DMS53 (cell line): ENCODE measurements at regions not wholly inside any gene's neighbourhood (a gene's known extent, or its start where the extent isn't known, plus 50 kb on each side); places are given as distances from the start of the nearest gene placed in this dataset.

Experiments
- DNase-seq: peaks from one replicate; lab custom pipeline; 2025; lab: John Stamatoyannopoulos, UW

DNA sequence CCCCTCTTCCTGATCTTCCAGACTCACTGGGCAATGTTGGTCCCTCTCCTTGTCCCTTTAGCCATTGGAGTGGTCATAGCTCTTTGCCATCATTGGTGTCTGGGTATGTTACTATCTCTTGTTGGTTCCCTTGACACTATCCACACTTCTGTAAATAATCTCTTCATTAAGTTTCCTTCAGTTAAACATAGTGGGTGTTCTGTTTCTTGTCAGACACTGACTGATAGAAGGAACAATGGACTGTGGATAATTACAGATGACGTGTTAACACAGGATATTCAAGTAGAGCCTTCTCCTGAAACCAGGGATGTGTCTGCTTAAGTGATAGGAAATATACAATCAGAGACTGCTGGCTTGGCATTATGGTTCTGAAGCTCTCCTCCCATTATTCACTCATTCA is 458.3 kb upstream of the USP24 start:
- no peak for DNase-seq

GRCh38 chr1:55670331-55671082 is 455.3 kb upstream of the USP24 start:
- no peak for DNase-seq

DNA sequence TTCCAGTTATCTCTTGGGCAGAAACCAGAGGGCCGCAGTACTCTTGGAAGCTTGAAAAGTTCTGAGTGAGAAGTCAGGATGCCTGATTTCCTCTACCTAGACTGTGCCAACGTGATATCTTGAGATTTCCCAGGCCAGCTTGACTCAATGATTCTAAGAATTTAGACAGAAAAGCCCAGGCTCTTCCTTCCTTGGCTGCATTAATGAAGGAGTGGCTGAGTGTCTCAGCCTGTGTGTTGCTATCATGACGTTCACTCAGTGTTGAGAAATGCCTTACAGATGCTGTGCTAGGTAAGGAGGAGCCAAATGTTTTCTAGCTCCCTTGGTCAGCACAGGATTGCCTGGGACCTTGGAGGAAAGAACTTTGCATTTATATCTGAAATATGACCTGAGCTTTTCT is 454.1 kb upstream of the USP24 start:
- DNase-seq = no peak

DNA sequence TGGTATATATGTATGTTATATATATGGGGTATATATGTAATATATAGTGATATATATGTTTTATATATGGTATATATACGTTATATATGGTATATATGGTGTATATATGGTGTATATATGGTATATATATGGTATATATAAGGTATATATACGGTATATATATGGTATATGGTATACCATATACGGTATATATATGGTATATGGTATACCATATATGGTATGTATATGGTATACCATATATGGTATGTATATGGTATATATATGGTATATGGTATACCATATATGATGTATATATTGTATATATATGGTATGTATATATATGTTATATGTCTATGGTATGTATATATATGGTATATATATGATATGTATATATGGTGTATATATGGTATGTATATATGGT is 447.7 kb upstream of the USP24 start:
- DNase-seq = no peak

GRCh38 chr1:55658917-55659316 is 443.8 kb upstream of the USP24 start:
- no peak for DNase-seq

- no peak for DNase-seq
These were observed 439.6 kb upstream of the USP24 start for GRCh38 chr1:55654750-55655149.

- DNase-seq = no peak
These were observed 439.0 kb upstream of the USP24 start for GRCh38 chr1:55654171-55654570.

DNA sequence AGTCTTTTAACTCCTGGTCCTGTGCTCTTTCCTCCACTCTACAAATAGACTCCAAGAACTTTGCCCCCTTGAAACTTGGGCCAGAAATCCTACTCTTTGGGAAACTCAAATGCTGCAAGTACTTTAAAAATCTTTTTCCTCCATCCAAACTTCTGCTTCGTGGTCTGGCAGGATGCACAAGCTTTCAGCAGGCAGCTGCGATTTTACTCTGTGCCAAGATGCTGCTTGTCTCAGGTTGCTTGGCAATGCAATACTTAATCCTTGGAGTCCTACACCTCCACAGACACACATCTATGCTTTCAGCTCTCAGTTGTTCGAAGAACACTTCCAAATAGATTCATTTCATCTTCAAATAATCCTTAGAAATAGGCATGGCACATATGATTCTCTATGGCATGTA is 435.3 kb upstream of the USP24 start:
- DNase-seq = no peak

DNA sequence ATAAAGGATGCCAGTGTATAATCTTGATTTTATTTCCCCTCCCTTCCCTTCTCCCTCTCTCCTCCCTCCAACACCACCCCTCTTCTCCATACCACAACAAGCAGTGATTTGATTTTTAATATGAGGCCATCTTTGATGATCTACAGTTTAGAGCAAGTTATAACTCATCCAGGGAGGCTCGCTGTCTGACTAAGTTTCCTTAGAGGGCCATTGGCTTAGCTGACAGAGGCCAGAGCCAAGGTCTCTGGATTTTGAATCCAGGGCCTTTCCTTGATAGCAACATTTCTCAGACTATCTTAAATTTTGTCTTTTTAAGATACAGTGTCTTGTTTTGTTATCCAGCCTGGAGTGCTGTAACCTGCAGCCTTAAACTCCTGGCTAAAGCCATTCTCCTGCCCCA is 431.0 kb upstream of the USP24 start:
- DNase-seq = no peak

DNA sequence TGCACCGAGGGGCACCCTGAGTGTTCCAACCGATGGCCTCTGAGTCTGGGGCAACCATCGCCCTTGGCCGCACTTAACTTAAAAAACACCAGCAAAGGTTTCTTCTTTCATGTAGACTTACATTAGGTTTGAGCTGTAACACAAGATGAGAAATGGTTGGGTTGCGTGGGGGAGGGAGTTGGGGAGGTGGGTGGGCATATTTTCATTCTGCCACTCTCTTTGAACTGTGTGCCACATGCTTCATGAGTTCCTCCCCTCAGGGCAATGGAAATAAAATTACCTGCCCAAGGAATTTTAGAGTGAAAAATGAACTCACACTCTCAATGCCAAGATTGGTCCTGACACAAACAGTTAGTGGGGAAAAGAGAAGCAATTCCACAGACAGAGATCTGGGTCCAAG is 430.1 kb upstream of the USP24 start:
- DNase-seq = no peak

DNA sequence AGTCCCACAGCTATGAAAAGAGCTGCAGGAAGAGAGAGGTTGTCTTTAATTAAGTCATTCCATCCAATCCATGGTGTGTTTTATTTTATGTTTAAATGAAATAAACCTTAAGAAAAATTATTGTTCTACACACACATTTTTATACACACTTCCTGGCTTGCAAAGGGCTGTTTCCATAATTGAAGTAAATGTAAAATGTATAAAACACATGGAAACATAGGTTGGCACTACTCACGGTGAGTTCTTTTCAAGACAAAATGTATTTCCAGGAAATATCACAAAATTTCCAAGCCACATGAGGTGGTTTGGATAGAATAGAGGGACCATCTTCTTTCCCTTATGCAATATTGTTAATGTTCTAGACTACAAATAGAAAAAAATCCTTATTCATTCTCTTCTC is 426.8 kb upstream of the USP24 start:
- DNase-seq = no peak

DNA sequence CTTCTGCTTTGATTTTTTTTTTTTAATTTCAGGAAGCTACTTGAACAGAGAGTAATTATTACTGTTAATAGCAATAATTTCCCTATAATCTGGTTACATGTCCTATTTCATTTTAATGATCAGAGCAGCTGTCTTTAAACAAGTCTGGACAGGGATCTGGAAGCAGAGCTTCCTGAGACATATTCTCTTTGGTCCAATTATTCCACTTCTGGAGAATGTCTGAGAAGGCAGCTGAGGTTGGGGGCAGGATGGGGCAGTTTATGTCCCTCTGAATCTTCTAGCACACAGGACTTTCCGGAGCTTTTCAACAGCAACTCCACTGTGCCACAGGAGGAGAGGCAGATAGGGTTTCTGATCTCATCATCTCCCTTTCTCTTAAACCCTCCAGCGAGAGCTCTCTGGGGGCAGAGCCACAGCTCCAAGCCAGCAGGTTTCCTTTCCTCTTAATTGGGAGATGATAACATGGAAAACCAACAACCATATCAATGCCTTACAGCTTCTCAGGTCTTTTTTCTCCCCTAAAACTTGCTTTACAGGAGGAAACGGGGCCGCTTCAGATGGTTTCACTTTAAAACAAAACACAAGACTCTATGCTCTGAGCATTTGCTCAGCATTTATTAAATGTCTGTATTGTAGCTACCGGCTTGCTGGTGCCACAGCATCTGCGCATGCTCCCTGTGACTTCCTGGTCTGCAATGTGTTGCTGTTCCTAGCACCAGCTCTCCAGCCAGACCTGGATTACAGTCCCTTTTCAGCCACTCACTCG is 425.7 kb upstream of the USP24 start:
- DNase-seq = peak; percentile 69

DNA sequence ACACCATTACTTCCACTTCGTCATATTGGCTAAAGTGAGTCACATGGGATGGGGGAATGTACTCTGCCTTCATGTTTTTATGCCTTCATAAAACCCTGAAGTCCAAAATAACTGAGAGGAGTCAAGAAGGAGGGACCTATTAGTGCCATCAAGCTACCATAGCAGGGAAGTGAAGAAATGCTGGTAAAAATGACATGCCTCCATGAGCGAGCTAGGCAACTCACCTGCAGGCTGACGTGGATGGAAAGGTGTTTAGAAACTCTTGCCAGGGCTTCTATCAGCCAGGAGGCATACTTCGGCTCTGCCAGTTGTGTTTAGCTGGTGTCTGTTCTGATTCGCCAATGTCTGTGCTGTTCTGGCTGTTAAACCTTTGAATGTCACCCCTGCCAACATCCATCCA is 424.4 kb upstream of the USP24 start:
- no peak for DNase-seq

DNA sequence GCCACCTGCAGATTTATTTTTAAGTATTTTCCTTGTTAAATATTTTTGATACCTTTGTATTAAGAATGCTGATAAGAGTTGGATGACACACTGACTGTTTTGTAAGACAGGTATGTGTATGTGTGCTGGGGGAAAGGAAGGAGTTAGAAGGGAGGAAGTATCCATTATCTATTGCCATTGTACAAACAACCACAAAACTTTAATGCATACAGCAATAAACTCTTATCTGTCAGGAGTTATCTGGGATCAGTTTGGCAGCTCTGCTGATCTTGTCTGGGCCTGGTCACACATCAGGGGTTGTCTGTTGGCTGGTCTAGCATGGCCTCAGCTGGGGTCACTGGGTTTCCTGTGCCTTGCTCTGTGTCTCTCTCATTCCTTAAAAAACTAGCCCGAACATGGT is 423.9 kb upstream of the USP24 start:
- DNase-seq = no peak

GRCh38 chr1:55636696-55637095 is 421.5 kb upstream of the USP24 start:
- no peak for DNase-seq

GRCh38 chr1:55635856-55636255 is 420.7 kb upstream of the USP24 start:
- DNase-seq = no peak

GRCh38 chr1:55634516-55634915 is 419.4 kb upstream of the USP24 start:
- no peak for DNase-seq

- peak; percentile 16 for DNase-seq
These were observed 417.7 kb upstream of the USP24 start for GRCh38 chr1:55632906-55633305.

DNA sequence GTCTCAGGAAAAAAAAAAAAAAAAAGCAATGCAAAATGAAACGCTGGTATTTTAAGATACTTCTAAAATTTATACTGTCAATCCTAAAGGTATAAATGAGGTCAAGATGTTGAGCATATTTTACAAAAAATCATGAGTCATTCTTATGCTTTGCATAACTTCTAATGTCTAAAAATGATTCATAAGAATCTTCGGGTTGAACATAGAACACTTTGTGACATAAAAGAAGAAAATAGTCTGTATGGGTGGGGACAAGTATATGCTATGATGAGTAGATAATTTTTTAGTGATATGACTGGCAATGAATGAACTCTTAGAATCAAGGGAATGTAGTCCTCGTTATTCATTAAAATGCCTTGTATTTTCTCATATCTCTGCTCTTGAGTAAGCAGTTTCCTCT is 416.9 kb upstream of the USP24 start:
- DNase-seq = no peak

- DNase-seq = no peak
These were observed 416.3 kb upstream of the USP24 start for GRCh38 chr1:55631509-55631908.

DNA sequence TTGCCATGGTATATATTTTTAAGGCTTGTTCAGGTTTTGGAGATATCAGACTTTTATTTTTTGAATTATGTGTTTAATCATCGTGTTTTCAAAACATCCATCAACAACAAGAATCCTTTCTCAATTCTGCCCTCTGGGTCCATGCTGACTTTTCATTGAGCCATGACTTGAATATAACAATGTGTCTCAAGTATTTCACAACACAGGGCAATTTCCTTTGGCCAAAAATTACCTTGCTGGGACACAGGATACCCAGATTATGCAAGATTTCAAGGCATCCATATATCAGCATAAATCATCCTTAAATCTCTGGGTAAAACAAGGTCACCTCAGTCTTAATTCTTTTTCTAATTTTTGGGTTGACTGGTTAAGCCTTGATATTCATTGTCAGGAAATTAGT is 411.2 kb upstream of the USP24 start:
- no peak for DNase-seq

- DNase-seq = no peak
These were observed 409.6 kb upstream of the USP24 start for GRCh38 chr1:55624766-55625165.

- no peak for DNase-seq
These were observed 408.1 kb upstream of the USP24 start for GRCh38 chr1:55623311-55623710.

- DNase-seq = no peak
These were observed 406.9 kb upstream of the USP24 start for GRCh38 chr1:55622074-55622473.
